ENCODE measurements at regions not wholly inside any gene's neighbourhood (a gene's known extent, or its start where the extent isn't known, plus 50 kb on each side); places are given as distances from the start of the nearest gene placed in this dataset.

DNA sequence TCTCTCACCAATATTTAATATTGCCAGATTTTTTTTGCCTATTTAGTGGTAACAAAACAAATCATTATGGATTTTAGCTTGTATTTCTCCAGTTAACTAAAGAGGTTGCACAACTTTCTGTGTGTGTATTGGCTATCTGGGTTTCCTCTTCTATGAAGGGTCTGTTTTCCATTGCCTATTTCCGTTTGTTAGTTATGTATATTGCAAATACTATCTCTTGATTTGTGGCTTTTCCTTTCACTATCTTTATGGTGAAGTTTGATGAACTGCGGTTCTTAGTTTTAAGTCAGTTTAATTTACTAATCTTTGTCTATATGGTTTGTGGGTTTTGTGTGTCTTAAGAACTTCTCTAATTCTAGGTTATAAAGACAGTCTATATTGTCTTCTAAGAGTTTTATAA is 136.3 kb downstream of the CEP120 start:
- Mint-ChIP-seq H3K4me3 (ENCODE audit: unreplicated experiment) (no peak overlapping the region), H3K9me3 (ENCODE audit: unreplicated experiment) (no peaks in the 10 kb centered on the region)
- no TSS peak for BruUV-seq (replicated peaks)

DNA sequence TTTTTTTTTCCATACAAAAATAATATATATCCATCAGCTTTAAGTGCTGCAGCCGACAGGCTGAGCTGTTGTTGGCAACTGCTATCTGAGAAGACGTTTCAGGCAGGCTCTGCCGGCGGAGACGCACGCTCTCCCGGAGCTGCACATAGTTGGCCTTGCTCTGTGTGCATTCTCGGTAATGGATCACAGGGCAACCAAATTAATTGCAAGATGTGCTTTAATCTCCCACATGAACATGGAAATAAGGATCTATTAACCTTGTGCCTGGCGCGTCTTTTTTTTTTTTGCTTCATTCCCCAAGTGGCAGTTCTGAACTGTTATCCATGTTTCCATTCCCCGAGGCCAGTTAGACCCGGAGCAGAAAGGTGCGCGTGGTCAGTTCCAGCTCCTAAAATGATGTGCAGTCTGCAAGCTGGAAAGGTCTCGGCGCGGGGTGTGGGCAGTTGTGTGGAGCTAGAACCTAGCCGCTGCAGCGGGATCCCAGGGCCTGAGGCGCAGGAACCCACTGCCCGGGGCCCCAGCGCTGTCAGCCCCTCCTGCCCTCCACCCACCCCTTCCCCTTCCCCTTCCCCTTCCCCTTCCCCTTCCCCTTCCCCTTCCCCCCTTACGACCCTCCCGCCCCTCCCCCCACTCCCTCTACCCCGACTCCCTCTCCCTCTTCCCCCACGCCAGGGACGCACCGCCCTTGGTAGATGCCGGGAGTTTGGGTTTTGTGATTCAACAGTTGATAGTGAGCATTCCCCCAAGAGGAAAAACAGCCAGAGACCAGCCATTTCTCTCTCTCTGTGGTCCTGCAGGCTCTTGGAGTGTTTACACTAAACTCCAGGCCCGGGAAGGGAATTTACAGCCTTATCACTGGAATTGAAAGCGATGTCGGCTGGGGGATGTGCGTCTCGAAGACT is 137.8 kb downstream of the CEP120 start:
- Histone ChIP-seq H3K4me1 (no peaks in the 10 kb centered on the region), H3K36me3 (ENCODE audit: control insufficient read depth, insufficient read depth, low read length) (no peaks in the 10 kb centered on the region), H3K4me3 (ENCODE audit: low read depth, low read length) (no peak overlapping the region), H3K27me3 (replicated peaks; ENCODE audit: control insufficient read depth, insufficient read depth, low read length) (no peaks in the 10 kb centered on the region; the same call in 1 of the 2 replicates), H3K9me3 (no peaks in the 10 kb centered on the region)
- ChIA-PET CTCF (interaction anchor here (0.6 kb wide), 1 partner anchor 118 kb away, joined by 3 read pairs; no protein-coding TSS in a partner anchor), POLR2A (no interaction called here)
- TF ChIP-seq, protein P1, sequence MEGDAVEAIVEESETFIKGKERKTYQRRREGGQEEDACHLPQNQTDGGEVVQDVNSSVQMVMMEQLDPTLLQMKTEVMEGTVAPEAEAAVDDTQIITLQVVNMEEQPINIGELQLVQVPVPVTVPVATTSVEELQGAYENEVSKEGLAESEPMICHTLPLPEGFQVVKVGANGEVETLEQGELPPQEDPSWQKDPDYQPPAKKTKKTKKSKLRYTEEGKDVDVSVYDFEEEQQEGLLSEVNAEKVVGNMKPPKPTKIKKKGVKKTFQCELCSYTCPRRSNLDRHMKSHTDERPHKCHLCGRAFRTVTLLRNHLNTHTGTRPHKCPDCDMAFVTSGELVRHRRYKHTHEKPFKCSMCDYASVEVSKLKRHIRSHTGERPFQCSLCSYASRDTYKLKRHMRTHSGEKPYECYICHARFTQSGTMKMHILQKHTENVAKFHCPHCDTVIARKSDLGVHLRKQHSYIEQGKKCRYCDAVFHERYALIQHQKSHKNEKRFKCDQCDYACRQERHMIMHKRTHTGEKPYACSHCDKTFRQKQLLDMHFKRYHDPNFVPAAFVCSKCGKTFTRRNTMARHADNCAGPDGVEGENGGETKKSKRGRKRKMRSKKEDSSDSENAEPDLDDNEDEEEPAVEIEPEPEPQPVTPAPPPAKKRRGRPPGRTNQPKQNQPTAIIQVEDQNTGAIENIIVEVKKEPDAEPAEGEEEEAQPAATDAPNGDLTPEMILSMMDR (IDR thresholded peaks at IDR 0.05; ENCODE audit: insufficient read depth in 1 of 2, low read depth in 1 of 2, low read length in 1 of 2, severe bottlenecking in 1 of 2, unreplicated experiment in 1 of 2): no peak
- Mint-ChIP-seq H3K27me3 (ENCODE audit: insufficient read depth, unreplicated experiment) (peaks cover 10% of the 10 kb centered on the region), H3K27ac (ENCODE audit: unreplicated experiment) (no peak overlapping the region), H3K4me1 (ENCODE audit: low read depth, unreplicated experiment) (no peaks in the 10 kb centered on the region), H3K9me3 (ENCODE audit: unreplicated experiment) (no peaks in the 10 kb centered on the region), H3K4me3 (ENCODE audit: unreplicated experiment) (peak overlapping the region; percentile 54), H3K36me3 (ENCODE audit: insufficient read depth, unreplicated experiment) (no peaks in the 10 kb centered on the region)
- intact Hi-C loops (cut with micrococcal nuclease; ENCODE audit: unreplicated experiment): no loop called here
- DNase-seq: peak; percentile 3 to 29
- BruUV-seq (replicated peaks): no TSS peak

More for the DNA sequence above, 136.3 kb downstream of the CEP120 start:
- TF ChIP-seq, protein P1 (IDR thresholded peaks at IDR 0.05; ENCODE audit: insufficient read depth in 1 of 2, low read depth in 1 of 2, low read length in 1 of 2, severe bottlenecking in 1 of 2, unreplicated experiment in 1 of 2): no peak
- no peak overlapping the region for H3K4me3 ChIP-seq (ENCODE audit: low read depth, low read length)
- no peaks in the 10 kb centered on the region for H3K4me1 ChIP-seq
- CTCF ChIA-PET: no interaction called here
- H3K9me3 ChIP-seq: no peaks in the 10 kb centered on the region
- Mint-ChIP-seq H3K27me3 (ENCODE audit: insufficient read depth, unreplicated experiment) (peaks cover 10% of the 10 kb centered on the region), H3K36me3 (ENCODE audit: insufficient read depth, unreplicated experiment) (no peaks in the 10 kb centered on the region), H3K4me1 (ENCODE audit: low read depth, unreplicated experiment) (no peaks in the 10 kb centered on the region), H3K27ac (ENCODE audit: unreplicated experiment) (no peak overlapping the region)
- POLR2A ChIA-PET: no interaction called here
- no peak for DNase-seq
- H3K36me3 ChIP-seq (ENCODE audit: control insufficient read depth, insufficient read depth, low read length): no peaks in the 10 kb centered on the region
- intact Hi-C loops (cut with micrococcal nuclease; ENCODE audit: unreplicated experiment): no loop called here
- H3K27me3 ChIP-seq (replicated peaks; ENCODE audit: control insufficient read depth, insufficient read depth, low read length): no peaks in the 10 kb centered on the region; the same call in 1 of the 2 replicates

DNA sequence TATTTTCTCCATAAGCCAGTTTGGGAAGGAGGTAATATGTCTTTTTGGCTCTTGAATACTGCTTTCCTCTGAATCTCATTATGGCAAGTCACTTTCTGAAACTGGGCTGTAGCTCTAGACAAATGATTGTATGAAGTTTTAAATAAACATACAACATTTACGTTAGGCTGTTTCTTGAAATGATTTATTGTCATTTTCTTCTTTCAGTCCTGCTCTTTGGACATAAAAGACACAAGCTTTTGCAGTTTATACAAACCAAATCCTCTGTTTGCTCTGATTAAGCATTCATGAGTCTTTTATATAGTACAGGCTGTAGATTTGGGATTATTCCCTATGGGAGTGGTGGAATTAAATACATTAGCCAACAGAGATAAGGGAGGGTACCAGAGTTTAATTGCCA is 139.7 kb downstream of the CEP120 start:
- Histone ChIP-seq H3K9me3 (no peaks in the 10 kb centered on the region), H3K4me1 (no peaks in the 10 kb centered on the region), H3K4me3 (ENCODE audit: low read depth, low read length) (no peak overlapping the region), H3K36me3 (ENCODE audit: control insufficient read depth, insufficient read depth, low read length) (no peaks in the 10 kb centered on the region), H3K27me3 (replicated peaks; ENCODE audit: control insufficient read depth, insufficient read depth, low read length) (no peaks in the 10 kb centered on the region; the same call in 1 of the 2 replicates)
- H3K4me3 Mint-ChIP-seq (ENCODE audit: unreplicated experiment): no peak overlapping the region
- no TSS peak for BruUV-seq (replicated peaks)
- ChIA-PET POLR2A (no interaction called here), CTCF (no interaction called here)
- no peaks in the 10 kb centered on the region for H3K4me1 Mint-ChIP-seq (ENCODE audit: low read depth, unreplicated experiment)
- intact Hi-C loops (cut with micrococcal nuclease; ENCODE audit: unreplicated experiment): no loop called here
- no peaks in the 10 kb centered on the region for H3K9me3 Mint-ChIP-seq (ENCODE audit: unreplicated experiment)
- H3K36me3 Mint-ChIP-seq (ENCODE audit: insufficient read depth, unreplicated experiment): no peaks in the 10 kb centered on the region
- TF ChIP-seq, protein P1 (IDR thresholded peaks at IDR 0.05; ENCODE audit: insufficient read depth in 1 of 2, low read depth in 1 of 2, low read length in 1 of 2, severe bottlenecking in 1 of 2, unreplicated experiment in 1 of 2): no peak
- no peak overlapping the region for H3K27ac Mint-ChIP-seq (ENCODE audit: unreplicated experiment)
- H3K27me3 Mint-ChIP-seq (ENCODE audit: insufficient read depth, unreplicated experiment): peaks cover 9% of the 10 kb centered on the region
- DNase-seq: no peak
